HEK293 (cell line): ENCODE measurements at regions not wholly inside any gene's neighbourhood (a gene's known extent, or its start where the extent isn't known, plus 50 kb on each side); places are given as distances from the start of the nearest gene placed in this dataset.

Experiments used
- CTCF ChIA-PET: fragments of 350-600 bp; formaldehyde crosslinking; extraction: SDS; loops from one replicate; lab custom pipeline; 2021; ENCODE audit warnings: antibody characterized with exemption; lab: Yijun Ruan, JAX
- POLR2A ChIA-PET: fragments of 300-600 bp; formaldehyde crosslinking; extraction: SDS; loops from one replicate; lab custom pipeline; 2020; ENCODE audit warnings: antibody characterized with exemption, inconsistent platforms; lab: Yijun Ruan, JAX
- H3K27ac ChIP-seq: fragments of 200-500 bp; sonication (Bioruptor generic); 2 replicates; pipeline ENCODE4 v1.5.1; 2014; ENCODE audit warnings: low read depth, low read length, control low read depth, inconsistent platforms; ENCODE audit errors: extremely low read depth
- H3K36me3 ChIP-seq, 2 experiments: fragments of 200-500 bp in 1 of 2; sonication (Bioruptor generic) in 1 of 2; 1 replicate in 1 of 2; 2 replicates in 1 of 2; pipeline ENCODE4 v1.5.1; 2014 to 2017; ENCODE audit warnings: inconsistent platforms in 2 of 2, low read length in 2 of 2; ENCODE audit not compliant: control insufficient read depth in 2 of 2, insufficient read depth in 1 of 2
- H3K4me1 ChIP-seq: fragments of 200-500 bp; sonication (Bioruptor generic); 2 replicates; pipeline ENCODE4 v1.5.1; 2014; ENCODE audit warnings: mild to moderate bottlenecking, low read length, inconsistent platforms; ENCODE audit not compliant: control insufficient read depth, insufficient read depth
- H3K4me3 ChIP-seq: 2 replicates; pipeline ENCODE4 v1.5.1; 2011; ENCODE audit warnings: low read depth, mild to moderate bottlenecking, control low read depth, low read length, moderate library complexity
- H3K9me3 ChIP-seq: fragments of 200-500 bp; sonication (Bioruptor generic); 2 replicates; pipeline ENCODE4 v1.5.1; 2014; ENCODE audit warnings: low read depth, low read length, inconsistent platforms; ENCODE audit not compliant: control insufficient read depth, insufficient read depth
- GLIS2 ChIP-seq: fragments of 450-650 bp; formaldehyde crosslinking; IDR thresholded peaks from 2 replicates; pipeline ENCODE4 v1.5.1; 2016; ENCODE audit warnings: missing biosample characterization, missing genetic modification characterization
- HIC1 ChIP-seq: fragments of 450-650 bp; formaldehyde crosslinking; IDR thresholded peaks from 2 replicates; pipeline ENCODE4 v1.5.1; 2016; ENCODE audit warnings: missing biosample characterization, missing genetic modification characterization
- HOXD13 ChIP-seq: sonication (generic); formaldehyde crosslinking; IDR thresholded peaks from 2 replicates; pipeline ENCODE4 v1.8.0; 2022; ENCODE audit warnings: missing genetic modification reagents, borderline replicate concordance
- INSM2 ChIP-seq: fragments of 450-650 bp; formaldehyde crosslinking; IDR thresholded peaks from 2 replicates; pipeline ENCODE4 v1.5.1; 2016; ENCODE audit warnings: missing biosample characterization, missing genetic modification characterization
- KLF17 ChIP-seq: fragments of 450-650 bp; formaldehyde crosslinking; IDR thresholded peaks from 2 replicates; pipeline ENCODE4 v1.5.1; 2016; ENCODE audit warnings: missing biosample characterization, missing genetic modification characterization
- SCRT1 ChIP-seq: fragments of 450-650 bp; formaldehyde crosslinking; IDR thresholded peaks from 2 replicates; pipeline ENCODE4 v1.5.1; 2016; ENCODE audit warnings: missing biosample characterization, missing genetic modification characterization, borderline replicate concordance
- ZBTB10 ChIP-seq: fragments of 450-650 bp; formaldehyde crosslinking; IDR thresholded peaks from 2 replicates; pipeline ENCODE4 v1.5.1; 2016; ENCODE audit warnings: missing biosample characterization, missing genetic modification characterization
- ZFP3 ChIP-seq: fragments of 450-650 bp; formaldehyde crosslinking; IDR thresholded peaks from 2 replicates; pipeline ENCODE4 v1.5.1; 2016; ENCODE audit warnings: low read depth, missing biosample characterization, missing genetic modification characterization
- ZFP41 ChIP-seq: fragments of 450-650 bp; formaldehyde crosslinking; IDR thresholded peaks from 2 replicates; pipeline ENCODE4 v1.5.1; 2016; ENCODE audit warnings: missing biosample characterization, missing genetic modification characterization, borderline replicate concordance
- ZNF10 ChIP-seq: fragments of 450-650 bp; formaldehyde crosslinking; IDR thresholded peaks from 2 replicates; pipeline ENCODE4 v1.5.1; 2017; ENCODE audit warnings: missing biosample characterization, missing genetic modification characterization
- ZNF16 ChIP-seq: fragments of 450-650 bp; formaldehyde crosslinking; IDR thresholded peaks from 2 replicates; pipeline ENCODE4 v1.5.1; 2016; ENCODE audit warnings: low read depth, missing biosample characterization, missing genetic modification characterization
- ZNF184 ChIP-seq: fragments of 450-650 bp; IDR thresholded peaks from 2 replicates; pipeline ENCODE4 v1.5.1; 2018; ENCODE audit warnings: missing biosample characterization, mild to moderate bottlenecking, missing genetic modification characterization
- ZNF223 ChIP-seq: fragments of 450-650 bp; formaldehyde crosslinking; IDR thresholded peaks from 2 replicates; pipeline ENCODE4 v1.5.1; 2016; ENCODE audit warnings: missing biosample characterization, missing genetic modification characterization
- ZNF488 ChIP-seq: fragments of 450-650 bp; formaldehyde crosslinking; IDR thresholded peaks from 2 replicates; pipeline ENCODE4 v1.5.1; 2016; ENCODE audit warnings: missing biosample characterization, missing genetic modification characterization
- ZNF510 ChIP-seq: fragments of 450-650 bp; formaldehyde crosslinking; IDR thresholded peaks from 2 replicates; pipeline ENCODE4 v1.5.1; 2018; ENCODE audit warnings: mild to moderate bottlenecking, missing genetic modification characterization, missing biosample characterization; ENCODE audit not compliant: insufficient replicate concordance
- ZNF518A ChIP-seq: fragments of 450-650 bp; formaldehyde crosslinking; conservative IDR thresholded peaks from 2 replicates; pipeline ENCODE4 v1.5.1; 2016; ENCODE audit warnings: low read depth, missing biosample characterization, missing genetic modification characterization
- ZNF544 ChIP-seq: fragments of 450-650 bp; formaldehyde crosslinking; IDR thresholded peaks from 2 replicates; pipeline ENCODE4 v1.5.0; 2017; ENCODE audit warnings: missing biosample characterization, missing genetic modification characterization
- ZNF701 ChIP-seq: fragments of 450-650 bp; formaldehyde crosslinking; IDR thresholded peaks from 2 replicates; pipeline ENCODE4 v1.5.1; 2016; ENCODE audit warnings: missing biosample characterization, missing genetic modification characterization
- ZNF791 ChIP-seq: fragments of 450-650 bp; formaldehyde crosslinking; IDR thresholded peaks from 2 replicates; pipeline ENCODE4 v1.5.1; 2016; ENCODE audit warnings: missing biosample characterization, missing genetic modification characterization

- ChIA-PET POLR2A (interaction anchor here (0.7 kb wide), 1 partner anchor 372 kb away, joined by 4 read pairs; no protein-coding TSS in a partner anchor), CTCF (interaction anchor here (0.6 kb wide), 1 partner anchor 160 kb away, joined by 3 read pairs; no protein-coding TSS in a partner anchor)
- no peak overlapping the region for H3K4me3 ChIP-seq
- no peak overlapping the region for H3K27ac ChIP-seq
- no peaks in the 10 kb centered on the region for H3K9me3 ChIP-seq
- TF ChIP-seq ZBTB10 (no peak), KLF17 (tag by site-specific recombination) (no peak), ZNF10 (tag by site-specific recombination) (no peak), GLIS2 (tag by site-specific recombination) (no peak)
- H3K4me1 ChIP-seq = no peaks in the 10 kb centered on the region
- H3K36me3 ChIP-seq = no peaks in the 10 kb centered on the region
These were observed 204.4 kb downstream of the MREG start for GRCh38 chr2:215808996-215809395.

- Histone ChIP-seq H3K9me3 (no peaks in the 10 kb centered on the region), H3K36me3 (no peaks in the 10 kb centered on the region), H3K4me1 (no peaks in the 10 kb centered on the region), H3K27ac (no peak overlapping the region), H3K4me3 (no peak overlapping the region)
- CTCF ChIA-PET = no interaction called here
- POLR2A ChIA-PET = no interaction called here
- TF ChIP-seq ZFP41 (tag by site-specific recombination) = no peak
- TF ChIP-seq ZNF184 (tag by site-specific recombination) = no peak
- TF ChIP-seq ZNF488 = no peak
- no peak for TF ChIP-seq INSM2
- TF ChIP-seq ZNF223 (tag by site-specific recombination) = no peak
- no peak for TF ChIP-seq ZFP3 (tag by site-specific recombination)
- no peak for TF ChIP-seq ZNF544 (tag by site-specific recombination)
- no peak for TF ChIP-seq SCRT1 (tag by site-specific recombination)
These were observed 205.2 kb downstream of the MREG start for GRCh38 chr2:215808194-215808593.

- no peaks in the 10 kb centered on the region for H3K9me3 ChIP-seq
- H3K4me1 ChIP-seq = no peaks in the 10 kb centered on the region
- no peaks in the 10 kb centered on the region for H3K36me3 ChIP-seq
- H3K4me3 ChIP-seq = no peak overlapping the region
- ChIA-PET CTCF (no interaction called here), POLR2A (no interaction called here)
- H3K27ac ChIP-seq = no peak overlapping the region
- TF ChIP-seq ZNF518A (no peak), ZNF791 (tag by site-specific recombination) (no peak), ZNF16 (tag by site-specific recombination) (no peak), HIC1 (tag by site-specific recombination) (no peak), ZNF510 (tag by site-specific recombination) (no peak), HOXD13 (CRISPR knock-in tag) (no peak), ZNF701 (tag by site-specific recombination) (no peak)
These were observed 207.9 kb downstream of the MREG start for GRCh38 chr2:215805493-215805892.
